Tibial nerve (tissue), 4 donors: ENCODE measurements at regions not wholly inside any gene's neighbourhood (a gene's known extent, or its start where the extent isn't known, plus 50 kb on each side); places are given as distances from the start of the nearest gene placed in this dataset.

Experiments used
- DNase-seq, 2 donors: peaks; one replicate each; pipeline ENCODE4 v3.0.0-alpha.2; 2019; ENCODE audit warnings: low spot score in 2 of 2
- H3K27ac ChIP-seq, 4 donors: fragments of 200-600 bp; sonication (generic) in 3 of 4; one replicate each; pipeline ENCODE4 v1.5.1; 2017 to 2019; ENCODE audit warnings: mild to moderate bottlenecking in 1 of 4
- H3K27me3 ChIP-seq, 2 donors: fragments of 200-600 bp; sonication (generic) in 1 of 2; one replicate each; pipeline versions ENCODE4 v1.5.1 to v1.6.0; 2017 to 2019
- H3K36me3 ChIP-seq, 3 donors: fragments of 200-600 bp; sonication (generic); one replicate each; pipeline ENCODE4 v1.5.1; 2018 to 2019
- H3K4me1 ChIP-seq, 4 donors: fragments of 200-600 bp; sonication (generic) in 3 of 4; one replicate each; pipeline ENCODE4 v1.5.1; 2017 to 2019
- H3K4me3 ChIP-seq, 4 donors: fragments of 200-600 bp; sonication (generic) in 3 of 4; one replicate each; pipeline ENCODE4 v1.5.1; 2017 to 2019; ENCODE audit warnings: mild to moderate bottlenecking in 1 of 4, moderate library complexity in 1 of 4
- H3K9me3 ChIP-seq, 4 donors: fragments of 200-600 bp; sonication (generic) in 3 of 4; one replicate each; pipeline ENCODE4 v1.5.1; 2017 to 2019
- EP300 ChIP-seq, 2 donors: sonication (generic); formaldehyde crosslinking; IDR thresholded peaks; one replicate each; pipeline ENCODE4 v1.6.1; 2017; ENCODE audit warnings: antibody characterized with exemption in 2 of 2, mild to moderate bottlenecking in 1 of 2
- POLR2A ChIP-seq, 2 donors: fragments of 450-650 bp; IDR thresholded peaks; one replicate each; pipeline ENCODE4 v1.6.1; 2017; ENCODE audit warnings: antibody characterized with exemption in 2 of 2, mild to moderate bottlenecking in 2 of 2, moderate library complexity in 2 of 2
- WGBS, 2 donors: methylation state at CpG; one replicate each; pipeline ENCODE4 v1.1.5; 2018; 5-methylcytosine and 5-hydroxymethylcytosine counted together
- TF ChIP-seq, protein P1 (sequence below), 5 experiments: fragments of 200-600 bp in 3 of 5; fragments of 450-650 bp in 2 of 5; sonication (generic) in 3 of 5; IDR thresholded peaks; one replicate each; pipeline ENCODE4 v1.5.1; 2016 to 2019; ENCODE audit warnings: antibody characterized with exemption in 5 of 5, mild to moderate bottlenecking in 3 of 5, moderate library complexity in 2 of 5

GRCh38 chr13:32904266-32904665 is 112.0 kb upstream of the KL start:
- Histone ChIP-seq H3K4me3 (no peak overlapping the region), H3K9me3 (no peaks in the 10 kb centered on the region), H3K27me3 (no peaks in the 10 kb centered on the region), H3K27ac (no peak overlapping the region), H3K4me1 (peaks cover 0 to 43% (median 15%) of the 10 kb centered on the region in 4 donors), H3K36me3 (no peaks in the 10 kb centered on the region)
- DNase-seq, result no peak
- WGBS, 2 donors, result 77 to 86% methylated on average over 2 of the region's 2 CpGs
- TF ChIP-seq EP300 (IDR thresholded peaks at IDR 0.05) (no peak), POLR2A (IDR thresholded peaks at IDR 0.05) (no peak)
- TF ChIP-seq, protein P1, sequence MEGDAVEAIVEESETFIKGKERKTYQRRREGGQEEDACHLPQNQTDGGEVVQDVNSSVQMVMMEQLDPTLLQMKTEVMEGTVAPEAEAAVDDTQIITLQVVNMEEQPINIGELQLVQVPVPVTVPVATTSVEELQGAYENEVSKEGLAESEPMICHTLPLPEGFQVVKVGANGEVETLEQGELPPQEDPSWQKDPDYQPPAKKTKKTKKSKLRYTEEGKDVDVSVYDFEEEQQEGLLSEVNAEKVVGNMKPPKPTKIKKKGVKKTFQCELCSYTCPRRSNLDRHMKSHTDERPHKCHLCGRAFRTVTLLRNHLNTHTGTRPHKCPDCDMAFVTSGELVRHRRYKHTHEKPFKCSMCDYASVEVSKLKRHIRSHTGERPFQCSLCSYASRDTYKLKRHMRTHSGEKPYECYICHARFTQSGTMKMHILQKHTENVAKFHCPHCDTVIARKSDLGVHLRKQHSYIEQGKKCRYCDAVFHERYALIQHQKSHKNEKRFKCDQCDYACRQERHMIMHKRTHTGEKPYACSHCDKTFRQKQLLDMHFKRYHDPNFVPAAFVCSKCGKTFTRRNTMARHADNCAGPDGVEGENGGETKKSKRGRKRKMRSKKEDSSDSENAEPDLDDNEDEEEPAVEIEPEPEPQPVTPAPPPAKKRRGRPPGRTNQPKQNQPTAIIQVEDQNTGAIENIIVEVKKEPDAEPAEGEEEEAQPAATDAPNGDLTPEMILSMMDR (IDR thresholded peaks at IDR 0.05), result no peak

- Histone ChIP-seq H3K4me1 (peaks cover 0 to 43% (median 15%) of the 10 kb centered on the region in 4 donors), H3K36me3 (no peaks in the 10 kb centered on the region), H3K4me3 (no peak overlapping the region), H3K27ac (peak overlapping the region in 1 of 4 donors; percentile 31), H3K9me3 (no peaks in the 10 kb centered on the region), H3K27me3 (no peaks in the 10 kb centered on the region)
- no peak for TF ChIP-seq POLR2A (IDR thresholded peaks at IDR 0.05)
- TF ChIP-seq, protein P1 (IDR thresholded peaks at IDR 0.05), result no peak
- no peak for TF ChIP-seq EP300 (IDR thresholded peaks at IDR 0.05)
- 62 to 64% methylated on average over 6 of the region's 6 CpGs for WGBS, 2 donors
- no peak for DNase-seq
These were observed 111.0 kb upstream of the KL start for GRCh38 chr13:32905063-32905863.

DNA sequence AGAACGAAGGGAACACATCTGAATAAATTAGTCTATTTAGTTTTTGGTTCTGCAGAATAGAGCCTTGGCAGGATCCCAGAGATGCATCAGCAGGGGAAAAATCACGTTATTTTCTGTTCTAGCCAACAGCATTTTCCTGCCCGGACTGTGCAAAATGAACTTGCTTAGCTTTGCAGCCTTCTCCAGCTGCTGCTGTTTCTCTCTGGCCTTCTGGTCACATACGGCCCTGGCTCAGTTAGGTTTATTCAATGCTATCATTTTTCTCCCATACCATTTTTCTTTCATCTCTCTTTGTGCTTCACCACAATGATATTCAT is 110.4 kb upstream of the KL start:
- DNase-seq, result peak in 1 of 2 donors; percentile 69
- Histone ChIP-seq H3K4me3 (no peak overlapping the region), H3K4me1 (peaks cover 0 to 43% (median 15%) of the 10 kb centered on the region in 4 donors), H3K27me3 (no peaks in the 10 kb centered on the region), H3K27ac (peak overlapping the region in 1 of 4 donors; percentile 31), H3K9me3 (no peaks in the 10 kb centered on the region), H3K36me3 (no peaks in the 10 kb centered on the region)
- no peak for TF ChIP-seq EP300 (IDR thresholded peaks at IDR 0.05)
- TF ChIP-seq POLR2A (IDR thresholded peaks at IDR 0.05), result no peak
- TF ChIP-seq, protein P1 (IDR thresholded peaks at IDR 0.05), result no peak
- WGBS, 2 donors, result 8 to 13% methylated on average over 4 of the region's 4 CpGs

DNA sequence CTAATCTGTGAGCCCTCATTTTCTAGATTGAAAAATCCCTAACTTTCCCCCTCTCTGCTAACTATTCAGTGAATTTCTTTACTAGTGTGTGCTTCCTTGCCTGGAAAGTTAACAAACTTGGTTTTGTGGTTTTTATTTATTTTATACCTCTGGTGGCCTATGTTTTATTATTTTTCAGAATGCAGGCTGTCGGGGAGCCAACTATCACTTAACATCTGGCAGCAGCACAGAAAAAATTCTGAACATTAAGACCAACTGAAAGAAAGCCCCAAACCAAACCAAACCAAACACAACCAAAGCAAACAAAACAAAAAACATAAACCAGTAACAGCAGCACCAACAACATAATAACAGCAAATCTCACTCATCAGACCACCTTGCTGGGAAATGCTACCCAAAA is 109.0 kb upstream of the KL start:
- Histone ChIP-seq H3K27ac (peak overlapping the region in 1 of 4 donors; percentile 0), H3K4me1 (peaks cover 0 to 43% (median 15%) of the 10 kb centered on the region in 4 donors), H3K4me3 (no peak overlapping the region), H3K9me3 (no peaks in the 10 kb centered on the region), H3K36me3 (no peaks in the 10 kb centered on the region), H3K27me3 (no peaks in the 10 kb centered on the region)
- DNase-seq, result no peak
- 52 to 68% methylated on average over 1 of the region's 1 CpG for WGBS, 2 donors
- TF ChIP-seq, protein P1 (IDR thresholded peaks at IDR 0.05), result no peak
- TF ChIP-seq EP300 (IDR thresholded peaks at IDR 0.05), result no peak
- TF ChIP-seq POLR2A (IDR thresholded peaks at IDR 0.05), result no peak

GRCh38 chr13:32910530-32910929 is 105.7 kb upstream of the KL start:
- Histone ChIP-seq H3K9me3 (no peaks in the 10 kb centered on the region), H3K4me1 (peaks cover 0 to 23% (median 8%) of the 10 kb centered on the region in 4 donors), H3K27ac (no peak overlapping the region), H3K36me3 (no peaks in the 10 kb centered on the region), H3K27me3 (no peaks in the 10 kb centered on the region), H3K4me3 (no peak overlapping the region)
- no peak for DNase-seq
- WGBS, 2 donors, result 72 to 81% methylated on average over 3 of the region's 3 CpGs
- TF ChIP-seq, protein P1 (IDR thresholded peaks at IDR 0.05), result no peak
- no peak for TF ChIP-seq POLR2A (IDR thresholded peaks at IDR 0.05)
- TF ChIP-seq EP300 (IDR thresholded peaks at IDR 0.05), result no peak
